ENCODE measurements at regions not wholly inside any gene's neighbourhood (a gene's known extent, or its start where the extent isn't known, plus 50 kb on each side); places are given as distances from the start of the nearest gene placed in this dataset.

GRCh38 chr18:6624271-6624660 is 105.2 kb upstream of the ARHGAP28 start:
- H3K4me1 ChIP-seq (ENCODE audit: low read depth, poor library complexity, severe bottlenecking): no peaks in the 10 kb centered on the region
- H3K4me2 ChIP-seq: no peak overlapping the region
- H2AFZ ChIP-seq (ENCODE audit: low read depth): no peak overlapping the region

GRCh38 chr18:6624661-6625311 is 104.7 kb upstream of the ARHGAP28 start:
- Histone ChIP-seq H3K27ac (no peak overlapping the region), H4K20me1 (ENCODE audit: insufficient read depth) (no peaks in the 10 kb centered on the region), H3K4me2 (no peak overlapping the region), H3K27me3 (ENCODE audit: insufficient read depth, low read depth) (no peaks in the 10 kb centered on the region), H3K9ac (no peak overlapping the region), H2AFZ (ENCODE audit: low read depth) (no peak overlapping the region), H3K4me3 (IDR thresholded peaks at IDR 0.05; ENCODE audit: insufficient read depth, low read depth, low read length) (no peak overlapping the region), H3K4me1 (ENCODE audit: low read depth, poor library complexity, severe bottlenecking) (no peaks in the 10 kb centered on the region), H3K79me2 (ENCODE audit: insufficient read depth, low read depth) (no peaks in the 10 kb centered on the region), H3K36me3 (ENCODE audit: insufficient read depth) (no peaks in the 10 kb centered on the region)
- TF ChIP-seq CTCF (conservative IDR thresholded peaks at IDR 0.05; ENCODE audit: low read depth, low read length): no peak

More at GRCh38 chr18:6624271-6624660, 105.2 kb upstream of the ARHGAP28 start:
- Histone ChIP-seq H3K4me3 (IDR thresholded peaks at IDR 0.05; ENCODE audit: insufficient read depth, low read depth, low read length) (no peak overlapping the region), H3K9ac (no peak overlapping the region), H3K27ac (no peak overlapping the region), H4K20me1 (ENCODE audit: insufficient read depth) (no peaks in the 10 kb centered on the region), H3K79me2 (ENCODE audit: insufficient read depth, low read depth) (no peaks in the 10 kb centered on the region), H3K36me3 (ENCODE audit: insufficient read depth) (no peaks in the 10 kb centered on the region), H3K27me3 (ENCODE audit: insufficient read depth, low read depth) (no peaks in the 10 kb centered on the region)
- no peak for TF ChIP-seq CTCF (conservative IDR thresholded peaks at IDR 0.05; ENCODE audit: low read depth, low read length)

GRCh38 chr18:6625481-6625880 is 104.0 kb upstream of the ARHGAP28 start:
- Histone ChIP-seq H3K27me3 (ENCODE audit: insufficient read depth, low read depth) (no peaks in the 10 kb centered on the region), H3K79me2 (ENCODE audit: insufficient read depth, low read depth) (no peaks in the 10 kb centered on the region), H3K4me2 (no peak overlapping the region), H3K36me3 (ENCODE audit: insufficient read depth) (no peaks in the 10 kb centered on the region), H3K4me1 (ENCODE audit: low read depth, poor library complexity, severe bottlenecking) (no peaks in the 10 kb centered on the region), H3K4me3 (IDR thresholded peaks at IDR 0.05; ENCODE audit: insufficient read depth, low read depth, low read length) (no peak overlapping the region), H3K27ac (no peak overlapping the region), H2AFZ (ENCODE audit: low read depth) (no peak overlapping the region), H4K20me1 (ENCODE audit: insufficient read depth) (no peaks in the 10 kb centered on the region), H3K9ac (no peak overlapping the region)
- TF ChIP-seq CTCF (conservative IDR thresholded peaks at IDR 0.05; ENCODE audit: low read depth, low read length): no peak

- Histone ChIP-seq H3K4me1 (ENCODE audit: low read depth, poor library complexity, severe bottlenecking) (no peaks in the 10 kb centered on the region), H3K9ac (no peak overlapping the region), H3K79me2 (ENCODE audit: insufficient read depth, low read depth) (no peaks in the 10 kb centered on the region), H2AFZ (ENCODE audit: low read depth) (no peak overlapping the region), H3K36me3 (ENCODE audit: insufficient read depth) (no peaks in the 10 kb centered on the region), H3K4me2 (no peak overlapping the region), H3K4me3 (IDR thresholded peaks at IDR 0.05; ENCODE audit: insufficient read depth, low read depth, low read length) (no peak overlapping the region), H3K27ac (no peak overlapping the region), H4K20me1 (ENCODE audit: insufficient read depth) (no peaks in the 10 kb centered on the region), H3K27me3 (ENCODE audit: insufficient read depth, low read depth) (no peaks in the 10 kb centered on the region)
- TF ChIP-seq CTCF (conservative IDR thresholded peaks at IDR 0.05; ENCODE audit: low read depth, low read length): no peak
Observed at GRCh38 chr18:6626457-6626856, 103.1 kb upstream of the ARHGAP28 start.

Measured in KMS-11 (cell line).